GM19351 (cell line): ENCODE measurements at regions not wholly inside any gene's neighbourhood (a gene's known extent, or its start where the extent isn't known, plus 50 kb on each side); places are given as distances from the start of the nearest gene placed in this dataset.

Experiments used
- ATAC-seq: cut with Tn5 transposase; IDR thresholded peaks from one replicate; pipeline ENCODE4 v1.9.1; 2021; ENCODE audit warnings: mild to moderate bottlenecking, moderate library complexity; ENCODE audit not compliant: unreplicated experiment

- no peak for ATAC-seq
Measured at GRCh38 chr2:861655-862354, 88.8 kb upstream of the SNTG2 start.

- ATAC-seq, result no peak
Measured at GRCh38 chr2:860259-860855, 90.3 kb upstream of the SNTG2 start.

GRCh38 chr2:858646-859045 is 92.0 kb upstream of the SNTG2 start:
- ATAC-seq, result no peak

- ATAC-seq, result no peak
Measured at GRCh38 chr2:857937-858336, 92.7 kb upstream of the SNTG2 start.

GRCh38 chr2:857081-857480 is 93.6 kb upstream of the SNTG2 start:
- ATAC-seq, result no peak

- ATAC-seq, result no peak
Measured at GRCh38 chr2:856456-856855, 94.2 kb upstream of the SNTG2 start.

GRCh38 chr2:856041-856440 is 94.6 kb upstream of the SNTG2 start:
- ATAC-seq, result no peak

- no peak for ATAC-seq
Measured at GRCh38 chr2:855177-855576, 95.5 kb upstream of the SNTG2 start.

- ATAC-seq, result no peak
Measured at GRCh38 chr2:854460-854859, 96.2 kb upstream of the SNTG2 start.

- ATAC-seq, result no peak
Measured at GRCh38 chr2:853203-853870, 97.3 kb upstream of the SNTG2 start.

GRCh38 chr2:852168-852567 is 98.5 kb upstream of the SNTG2 start:
- no peak for ATAC-seq

GRCh38 chr2:851680-852079 is 99.0 kb upstream of the SNTG2 start:
- no peak for ATAC-seq

- ATAC-seq, result no peak
Measured at GRCh38 chr2:851078-851477, 99.6 kb upstream of the SNTG2 start.

GRCh38 chr2:850429-850828 is 100.2 kb upstream of the SNTG2 start:
- no peak for ATAC-seq

- no peak for ATAC-seq
Measured at GRCh38 chr2:848099-848498, 102.5 kb upstream of the SNTG2 start.

GRCh38 chr2:847669-848068 is 103.0 kb upstream of the SNTG2 start:
- ATAC-seq, result no peak

GRCh38 chr2:844715-845114 is 105.9 kb upstream of the SNTG2 start:
- no peak for ATAC-seq

- no peak for ATAC-seq
Measured at GRCh38 chr2:842151-842803, 108.4 kb upstream of the SNTG2 start.

GRCh38 chr2:841036-841435 is 109.6 kb upstream of the SNTG2 start:
- no peak for ATAC-seq

- ATAC-seq, result no peak
Measured at GRCh38 chr2:834233-834632, 116.4 kb upstream of the SNTG2 start.

GRCh38 chr2:833180-833579 is 117.5 kb upstream of the SNTG2 start:
- peak; percentile 70 for ATAC-seq

GRCh38 chr2:832635-833034 is 118.0 kb upstream of the SNTG2 start:
- no peak for ATAC-seq
